Breast epithelium (tissue), 4 donors: ENCODE measurements at regions not wholly inside any gene's neighbourhood (a gene's known extent, or its start where the extent isn't known, plus 50 kb on each side); places are given as distances from the start of the nearest gene placed in this dataset.

Experiments used
- DNase-seq, 2 donors: peaks; one replicate each; pipeline ENCODE4 v3.0.0-alpha.2; 2019; ENCODE audit warnings: low spot score in 2 of 2
- H3K27ac ChIP-seq, 2 donors: fragments of 200-600 bp; sonication (generic) in 1 of 2; one replicate each; pipeline ENCODE4 v1.5.1; 2016 to 2019; ENCODE audit warnings: mild to moderate bottlenecking in 1 of 2
- H3K27me3 ChIP-seq, 2 donors: fragments of 200-600 bp; sonication (generic) in 1 of 2; one replicate each; pipeline versions ENCODE4 v1.5.1 to v1.6.0; 2017 to 2019; ENCODE audit warnings: control low read depth in 1 of 2, mild to moderate bottlenecking in 1 of 2
- H3K36me3 ChIP-seq: fragments of 200-600 bp; one replicate; pipeline ENCODE4 v1.5.1; 2019
- H3K4me1 ChIP-seq, 2 donors: fragments of 200-600 bp; sonication (generic); one replicate each; pipeline ENCODE4 v1.5.1; 2016 to 2019; ENCODE audit warnings: control low read depth in 1 of 2
- H3K4me3 ChIP-seq, 3 donors: fragments of 200-600 bp; sonication (generic); 1 replicate in 2 of 3; 2 replicates in 1 of 3; pipeline ENCODE4 v1.5.1; 2016 to 2019; ENCODE audit warnings: mild to moderate bottlenecking in 3 of 3, moderate library complexity in 2 of 3
- H3K9me3 ChIP-seq, 2 donors: fragments of 200-600 bp; sonication (generic) in 1 of 2; one replicate each; pipeline ENCODE4 v1.5.1; 2016 to 2019; ENCODE audit warnings: control low read depth in 1 of 2
- CTCF ChIP-seq, 3 donors: fragments of 450-650 bp; IDR thresholded peaks; one replicate each; pipeline ENCODE4 v1.5.1; 2016 to 2017; ENCODE audit warnings: antibody characterized with exemption in 3 of 3, mild to moderate bottlenecking in 3 of 3, moderate library complexity in 3 of 3
- POLR2A ChIP-seq: fragments of 450-650 bp; IDR thresholded peaks from one replicate; pipeline ENCODE4 v1.6.1; 2016; ENCODE audit warnings: antibody characterized with exemption, mild to moderate bottlenecking, moderate library complexity
- POLR2AphosphoS5 ChIP-seq, 3 donors: sonication (generic); formaldehyde crosslinking; IDR thresholded peaks; one replicate each; pipeline ENCODE4 v1.6.1; 2017; ENCODE audit warnings: antibody characterized with exemption in 3 of 3
- intact Hi-C: fragments of 100-400 bp; cut with DNase I; formaldehyde crosslinking; loops from one replicate; pipeline ENCODE4 v1.15.1; 2023; ENCODE audit warnings: low total_unique reads

GRCh38 chr12:46124132-46124847 is 133.9 kb upstream of the SCAF11 start:
- H3K27ac ChIP-seq = no peak overlapping the region
- no peak overlapping the region for H3K4me3 ChIP-seq
- H3K4me1 ChIP-seq = no peaks in the 10 kb centered on the region
- H3K36me3 ChIP-seq = no peaks in the 10 kb centered on the region
- TF ChIP-seq POLR2AphosphoS5 (IDR thresholded peaks at IDR 0.05) (no peak), CTCF (IDR thresholded peaks at IDR 0.05) (no peak), POLR2A (no peak)
- DNase-seq = no peak
- no peaks in the 10 kb centered on the region for H3K9me3 ChIP-seq
- no peaks in the 10 kb centered on the region for H3K27me3 ChIP-seq
- intact Hi-C loops = no loop called here

- no peak for DNase-seq
- no peaks in the 10 kb centered on the region for H3K4me1 ChIP-seq
- no peak overlapping the region for H3K4me3 ChIP-seq
- H3K9me3 ChIP-seq = peaks cover 0 to 13% of the 10 kb centered on the region in 2 donors
- intact Hi-C loops = no loop called here
- H3K27ac ChIP-seq = no peak overlapping the region
- TF ChIP-seq POLR2A (no peak), POLR2AphosphoS5 (IDR thresholded peaks at IDR 0.05) (no peak), CTCF (IDR thresholded peaks at IDR 0.05) (no peak)
- H3K36me3 ChIP-seq = no peaks in the 10 kb centered on the region
- H3K27me3 ChIP-seq = no peaks in the 10 kb centered on the region
These were observed 122.0 kb upstream of the SCAF11 start for GRCh38 chr12:46112364-46112763.

- H3K4me1 ChIP-seq = no peaks in the 10 kb centered on the region
- no peak for DNase-seq
- H3K9me3 ChIP-seq = peaks cover 0 to 13% of the 10 kb centered on the region in 2 donors
- intact Hi-C loops = no loop called here
- TF ChIP-seq POLR2AphosphoS5 (IDR thresholded peaks at IDR 0.05) (no peak), CTCF (IDR thresholded peaks at IDR 0.05) (no peak), POLR2A (no peak)
- H3K27me3 ChIP-seq = no peaks in the 10 kb centered on the region
- H3K36me3 ChIP-seq = no peaks in the 10 kb centered on the region
- H3K4me3 ChIP-seq = no peak overlapping the region
- no peak overlapping the region for H3K27ac ChIP-seq
These were observed 121.3 kb upstream of the SCAF11 start for GRCh38 chr12:46111715-46112114.

GRCh38 chr12:46110928-46111699 is 120.7 kb upstream of the SCAF11 start:
- Histone ChIP-seq H3K27me3 (no peaks in the 10 kb centered on the region), H3K4me3 (no peak overlapping the region), H3K4me1 (no peaks in the 10 kb centered on the region), H3K36me3 (no peaks in the 10 kb centered on the region), H3K9me3 (peaks cover 0 to 13% of the 10 kb centered on the region in 2 donors), H3K27ac (no peak overlapping the region)
- no peak for TF ChIP-seq POLR2A
- TF ChIP-seq CTCF (IDR thresholded peaks at IDR 0.05) = no peak
- no peak for TF ChIP-seq POLR2AphosphoS5 (IDR thresholded peaks at IDR 0.05)
- intact Hi-C loops = no loop called here
- DNase-seq = no peak

- TF ChIP-seq POLR2AphosphoS5 (IDR thresholded peaks at IDR 0.05) (no peak), CTCF (IDR thresholded peaks at IDR 0.05) (no peak), POLR2A (no peak)
- intact Hi-C loops = no loop called here
- H3K9me3 ChIP-seq = peaks cover 0 to 13% of the 10 kb centered on the region in 2 donors
- H3K27me3 ChIP-seq = no peaks in the 10 kb centered on the region
- no peak for DNase-seq
- no peak overlapping the region for H3K27ac ChIP-seq
- no peaks in the 10 kb centered on the region for H3K36me3 ChIP-seq
- H3K4me3 ChIP-seq = no peak overlapping the region
- no peaks in the 10 kb centered on the region for H3K4me1 ChIP-seq
These were observed 119.8 kb upstream of the SCAF11 start for GRCh38 chr12:46110223-46110611.
